MG63 (cell line): ENCODE measurements at regions not wholly inside any gene's neighbourhood (a gene's known extent, or its start where the extent isn't known, plus 50 kb on each side); places are given as distances from the start of the nearest gene placed in this dataset.

Experiments used
- DNase-seq: peaks from one replicate; pipeline ENCODE4 v3.0.0-alpha.2; 2020
- H3K27me3 ChIP-seq: fragments of 250-450 bp; sonication (Bioruptor Pico); 2 replicates; pipeline ENCODE4 v1.5.1; 2020; ENCODE audit warnings: mild to moderate bottlenecking, moderate library complexity
- H3K36me3 ChIP-seq: fragments of 250-450 bp; sonication (Bioruptor Pico); 2 replicates; pipeline ENCODE4 v1.5.1; 2020; ENCODE audit warnings: mild to moderate bottlenecking, moderate library complexity
- H3K4me3 ChIP-seq: fragments of 250-450 bp; sonication (Bioruptor Pico); 2 replicates; pipeline ENCODE4 v1.5.1; 2020; ENCODE audit warnings: mild to moderate bottlenecking, moderate library complexity
- H3K9me3 ChIP-seq: fragments of 250-450 bp; sonication (Bioruptor Pico); 2 replicates; pipeline ENCODE4 v1.5.1; 2020; ENCODE audit warnings: mild to moderate bottlenecking, moderate library complexity

DNA sequence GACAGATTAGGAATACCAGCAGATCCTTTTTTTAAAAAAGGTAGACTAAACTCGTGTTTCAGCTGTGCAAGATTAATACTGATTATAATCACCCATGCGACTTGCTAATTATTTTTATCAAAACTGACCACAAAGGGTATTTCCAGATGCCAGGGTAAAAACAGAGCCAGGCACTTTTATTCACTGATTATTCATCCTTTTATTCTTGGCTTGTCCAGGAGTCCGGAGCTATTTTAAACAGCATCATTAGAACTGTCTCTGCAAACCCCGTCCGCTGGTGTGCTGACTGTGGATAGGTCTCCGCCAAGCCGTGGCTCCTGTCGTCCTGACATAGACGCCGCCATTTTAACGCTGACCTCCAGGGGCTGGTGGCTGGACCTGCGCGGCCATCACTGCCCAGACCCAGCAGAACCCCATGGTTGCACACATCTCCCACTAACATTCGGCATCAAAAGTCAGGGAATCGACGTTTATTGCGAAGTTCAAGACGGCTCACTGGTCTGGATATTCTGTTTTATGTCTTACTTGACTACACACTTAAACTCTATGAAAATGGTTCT is 364.8 kb downstream of the THBS2 start:
- Histone ChIP-seq H3K27me3 (no peaks in the 10 kb centered on the region), H3K4me3 (no peak overlapping the region), H3K36me3 (no peaks in the 10 kb centered on the region), H3K9me3 (no peaks in the 10 kb centered on the region)
- DNase-seq, result no peak

DNA sequence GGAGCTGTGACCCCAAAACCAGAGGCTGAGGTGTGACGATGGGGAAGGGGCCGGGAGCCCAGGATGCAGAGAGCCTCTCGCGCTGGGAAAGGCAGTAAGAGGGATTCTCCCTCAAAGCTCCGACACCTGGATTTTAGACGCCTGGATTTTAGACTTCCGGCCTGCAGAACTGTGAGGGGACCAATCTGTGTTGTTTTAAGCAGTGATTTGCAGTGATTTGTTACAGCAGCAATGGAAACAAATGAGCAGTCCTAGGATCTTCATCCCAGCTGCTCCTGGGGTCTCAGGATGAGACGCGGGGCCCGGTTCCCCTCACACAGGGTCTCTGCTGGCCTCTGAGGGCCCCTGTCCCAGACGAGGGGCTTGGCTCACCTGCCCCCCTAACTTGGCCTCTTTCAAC is 365.5 kb downstream of the THBS2 start:
- Histone ChIP-seq H3K36me3 (no peaks in the 10 kb centered on the region), H3K4me3 (no peak overlapping the region), H3K27me3 (no peaks in the 10 kb centered on the region), H3K9me3 (no peaks in the 10 kb centered on the region)
- DNase-seq, result no peak

DNA sequence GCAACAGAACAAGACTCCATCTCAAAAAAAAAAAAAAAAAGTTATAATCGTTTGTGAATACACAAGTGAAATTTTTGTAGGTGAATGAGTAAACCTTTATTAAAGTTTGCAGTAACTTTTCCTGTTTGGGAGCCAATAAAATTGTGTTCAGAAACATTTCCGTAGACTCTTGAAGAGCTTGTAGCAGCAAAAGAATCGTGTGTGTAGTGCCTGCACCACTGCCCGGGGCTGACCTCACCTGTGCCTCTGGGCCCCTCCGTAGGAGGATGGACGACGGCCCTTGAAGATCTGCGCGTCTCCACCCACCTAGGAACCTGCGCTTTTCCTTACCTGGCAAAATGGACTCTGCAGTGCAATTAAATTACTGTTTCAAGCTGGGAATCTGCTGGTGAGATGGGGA is 366.0 kb downstream of the THBS2 start:
- Histone ChIP-seq H3K27me3 (no peaks in the 10 kb centered on the region), H3K9me3 (no peaks in the 10 kb centered on the region), H3K4me3 (no peak overlapping the region), H3K36me3 (no peaks in the 10 kb centered on the region)
- DNase-seq, result no peak

DNA sequence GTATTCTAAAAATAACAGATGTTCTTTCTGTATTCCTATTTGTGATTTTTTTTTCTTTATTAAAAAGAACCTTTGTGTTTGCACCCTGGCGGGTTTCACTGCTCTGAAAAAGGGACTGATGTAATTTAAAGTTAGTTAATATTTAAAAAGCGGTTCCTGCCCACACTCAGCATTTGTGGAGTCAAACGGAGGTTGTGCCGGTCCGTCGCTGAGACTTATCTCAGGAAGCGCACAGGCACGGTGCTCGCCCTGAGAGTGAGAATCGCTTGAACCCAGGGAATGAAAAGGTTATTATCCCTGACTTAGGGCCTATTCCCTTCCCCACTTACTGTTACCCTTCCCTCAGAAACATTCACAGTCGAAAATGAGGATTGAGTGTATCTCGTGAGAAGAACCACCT is 366.7 kb downstream of the THBS2 start:
- H3K27me3 ChIP-seq, result no peaks in the 10 kb centered on the region
- no peaks in the 10 kb centered on the region for H3K36me3 ChIP-seq
- H3K9me3 ChIP-seq, result no peaks in the 10 kb centered on the region
- DNase-seq, result no peak
- H3K4me3 ChIP-seq, result no peak overlapping the region

DNA sequence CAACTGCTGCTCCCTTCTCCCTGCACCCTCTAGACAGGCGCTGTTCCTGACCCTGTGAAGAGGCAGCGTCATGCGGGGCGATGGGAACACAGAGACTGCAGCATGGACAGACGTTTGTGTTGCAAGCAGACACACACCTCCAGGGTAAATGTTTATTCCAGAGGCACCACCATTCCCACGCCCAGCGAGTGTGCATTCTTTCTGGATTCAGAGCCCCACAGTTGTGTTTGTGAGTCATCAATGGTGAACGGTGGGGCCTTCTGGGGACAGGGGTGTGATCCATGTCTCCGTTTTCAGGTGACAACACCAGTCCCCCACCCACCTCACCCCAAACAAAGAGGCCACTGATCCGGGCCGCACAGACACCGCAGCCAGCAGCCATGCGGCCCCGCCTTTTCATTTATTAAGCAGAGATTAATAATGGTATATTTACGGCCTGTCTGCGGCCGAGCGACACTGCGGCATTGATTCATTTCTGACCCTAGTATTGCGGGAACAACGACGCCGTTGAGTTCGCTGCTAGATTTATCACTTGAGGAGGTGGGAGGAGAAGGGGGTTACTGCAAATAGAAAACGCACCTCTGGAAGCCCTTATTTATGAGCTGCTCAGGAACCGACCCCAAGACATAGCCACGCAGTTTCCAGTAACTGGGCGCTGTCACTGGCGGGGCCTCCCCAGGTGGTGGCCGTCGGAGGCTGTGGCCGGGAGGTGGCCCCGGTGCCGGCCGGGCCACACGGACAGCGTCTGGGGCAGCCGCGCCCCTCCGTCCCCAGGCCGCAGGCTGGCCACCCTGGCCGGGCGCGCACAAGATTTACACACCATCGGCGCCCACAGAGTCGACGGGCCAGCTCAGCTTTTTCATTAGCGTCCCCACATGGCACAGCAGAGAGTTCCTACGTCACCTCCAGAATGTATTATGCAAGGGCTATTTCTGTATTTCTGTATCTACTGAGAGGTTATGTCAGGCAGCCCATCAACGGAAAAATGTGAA is 367.6 kb downstream of the THBS2 start:
- Histone ChIP-seq H3K4me3 (no peak overlapping the region), H3K9me3 (no peaks in the 10 kb centered on the region), H3K36me3 (no peaks in the 10 kb centered on the region), H3K27me3 (no peaks in the 10 kb centered on the region)
- DNase-seq, result no peak

DNA sequence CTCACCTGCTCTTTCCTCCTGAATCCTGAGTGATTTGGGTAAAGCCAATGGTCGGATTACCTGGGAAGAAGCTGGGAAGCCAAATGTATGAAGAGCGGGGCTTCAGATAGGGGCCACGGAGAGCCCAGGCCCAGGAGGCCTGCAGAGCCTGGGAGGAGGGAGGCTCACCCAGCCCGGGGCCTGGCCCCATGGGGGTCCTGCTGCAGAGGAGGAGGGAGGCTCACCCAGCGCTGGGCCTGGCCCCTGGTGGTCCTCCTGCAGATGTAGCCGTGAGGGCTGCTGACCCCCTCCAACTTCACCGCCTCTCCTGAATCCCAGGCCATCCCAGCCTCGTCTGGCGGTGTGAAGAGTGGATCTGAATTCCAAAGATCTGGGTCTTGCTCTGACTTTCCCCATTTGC is 368.4 kb downstream of the THBS2 start:
- Histone ChIP-seq H3K36me3 (no peaks in the 10 kb centered on the region), H3K4me3 (no peak overlapping the region), H3K9me3 (no peaks in the 10 kb centered on the region), H3K27me3 (no peaks in the 10 kb centered on the region)
- no peak for DNase-seq

DNA sequence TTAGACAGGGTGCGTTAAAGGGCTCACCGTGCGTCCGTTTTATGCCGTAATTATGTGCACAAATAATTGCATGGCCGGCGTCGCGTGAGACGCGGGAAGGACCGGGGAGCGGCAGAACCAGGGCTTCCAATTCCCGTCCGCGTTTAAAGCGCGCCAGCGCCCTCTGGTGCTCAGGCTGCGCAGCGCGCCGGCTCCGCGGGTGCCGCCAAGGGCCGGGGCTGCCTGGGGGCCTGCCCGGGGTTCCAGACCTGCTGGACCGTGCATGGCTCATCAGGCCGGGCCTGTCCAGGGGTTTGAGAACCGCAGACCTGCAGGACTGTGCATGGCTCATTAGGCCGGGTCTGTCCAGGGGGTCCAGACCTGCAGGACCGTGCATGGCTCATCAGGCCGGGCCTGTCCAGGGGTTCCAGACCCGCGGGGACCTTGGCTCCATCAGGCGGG is 369.0 kb downstream of the THBS2 start:
- H3K36me3 ChIP-seq, result no peaks in the 10 kb centered on the region
- H3K27me3 ChIP-seq, result no peaks in the 10 kb centered on the region
- no peaks in the 10 kb centered on the region for H3K9me3 ChIP-seq
- H3K4me3 ChIP-seq, result no peak overlapping the region
- peak; percentile 66 for DNase-seq

DNA sequence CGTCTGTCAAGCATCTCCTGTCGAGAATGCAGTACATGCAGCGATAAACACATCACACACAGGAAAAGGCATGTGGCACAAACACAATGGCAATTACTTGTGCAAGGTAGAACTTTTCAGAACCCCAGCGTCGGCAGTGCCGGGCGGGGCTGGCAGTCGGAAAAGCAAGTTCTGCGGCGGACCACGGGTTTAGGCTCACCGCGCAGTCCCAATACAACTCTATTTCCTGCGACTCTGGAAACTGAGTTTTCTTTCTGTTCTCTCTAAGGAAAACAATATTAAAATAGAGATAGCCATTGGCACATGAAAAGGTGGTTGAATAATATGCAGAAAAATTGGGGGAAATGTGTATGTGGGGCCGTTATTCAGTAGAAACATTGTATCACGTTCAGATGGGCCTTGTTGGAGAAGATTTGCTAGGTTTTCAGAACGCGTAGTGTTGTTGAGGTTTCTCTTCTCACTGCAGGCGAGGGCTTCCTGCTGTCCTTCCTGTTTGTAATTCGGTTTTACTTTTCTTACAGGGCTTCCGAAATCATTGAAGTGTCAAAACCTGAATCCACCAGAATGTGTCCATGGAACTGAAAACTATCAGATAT is 369.5 kb downstream of the THBS2 start:
- no peaks in the 10 kb centered on the region for H3K27me3 ChIP-seq
- H3K36me3 ChIP-seq, result no peaks in the 10 kb centered on the region
- no peak overlapping the region for H3K4me3 ChIP-seq
- H3K9me3 ChIP-seq, result no peaks in the 10 kb centered on the region
- DNase-seq, result no peak

DNA sequence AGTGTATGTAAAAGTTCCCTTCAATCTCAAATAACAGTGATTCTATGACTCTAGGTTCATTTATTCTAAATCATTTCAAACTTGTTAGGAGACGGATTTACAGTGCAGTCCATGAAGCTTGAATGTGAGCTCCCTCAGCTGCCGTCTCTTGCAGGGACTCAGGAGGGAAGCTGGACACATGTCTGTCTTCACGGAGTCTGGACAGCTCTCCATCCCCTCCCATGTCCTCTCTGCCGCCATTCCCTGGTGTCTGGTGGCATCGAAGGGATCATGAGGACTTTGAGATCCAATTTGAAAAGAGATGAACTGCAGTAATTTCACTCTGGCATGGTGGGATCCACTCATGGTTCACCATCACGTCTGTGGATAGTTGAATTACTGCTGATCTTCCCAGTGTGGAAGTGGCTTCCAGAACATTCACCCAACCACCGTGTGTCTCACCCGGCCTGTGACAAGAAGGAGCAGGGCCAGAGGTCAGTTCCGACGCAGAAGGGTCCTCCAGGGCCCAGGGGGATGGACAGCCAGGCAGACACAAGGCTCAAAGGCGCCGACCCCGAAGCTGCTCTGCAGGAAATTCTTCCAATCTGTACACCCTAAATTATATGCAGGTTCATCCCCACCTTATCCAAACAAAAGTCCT is 370.1 kb downstream of the THBS2 start:
- no peak overlapping the region for H3K4me3 ChIP-seq
- H3K36me3 ChIP-seq, result no peaks in the 10 kb centered on the region
- no peak for DNase-seq

DNA sequence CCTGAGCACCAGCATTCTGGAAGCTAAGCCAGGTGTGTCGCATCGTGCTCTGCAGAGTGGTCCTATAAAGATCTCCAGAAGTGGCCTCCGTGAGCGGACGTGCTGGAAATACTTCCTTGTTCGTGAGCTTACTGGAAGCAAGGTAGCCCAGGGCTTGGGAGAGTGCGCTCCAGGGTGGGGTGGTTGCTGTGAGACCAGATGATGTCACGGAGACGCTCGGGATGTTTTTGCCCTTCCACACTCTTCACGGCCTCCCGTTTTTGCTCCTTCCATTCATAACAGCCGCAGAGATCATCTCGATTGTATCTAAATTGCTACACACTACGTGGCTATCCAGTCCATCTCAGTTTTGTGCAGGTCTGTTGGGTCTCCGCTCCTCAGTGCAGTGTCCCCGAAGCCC is 373.4 kb downstream of the THBS2 start:
- no peaks in the 10 kb centered on the region for H3K27me3 ChIP-seq
- no peaks in the 10 kb centered on the region for H3K36me3 ChIP-seq
- DNase-seq, result no peak
- no peak overlapping the region for H3K4me3 ChIP-seq
- H3K9me3 ChIP-seq, result no peaks in the 10 kb centered on the region

More for the DNA sequence above, 370.1 kb downstream of the THBS2 start:
- Histone ChIP-seq H3K9me3 (no peaks in the 10 kb centered on the region), H3K27me3 (no peaks in the 10 kb centered on the region)

DNA sequence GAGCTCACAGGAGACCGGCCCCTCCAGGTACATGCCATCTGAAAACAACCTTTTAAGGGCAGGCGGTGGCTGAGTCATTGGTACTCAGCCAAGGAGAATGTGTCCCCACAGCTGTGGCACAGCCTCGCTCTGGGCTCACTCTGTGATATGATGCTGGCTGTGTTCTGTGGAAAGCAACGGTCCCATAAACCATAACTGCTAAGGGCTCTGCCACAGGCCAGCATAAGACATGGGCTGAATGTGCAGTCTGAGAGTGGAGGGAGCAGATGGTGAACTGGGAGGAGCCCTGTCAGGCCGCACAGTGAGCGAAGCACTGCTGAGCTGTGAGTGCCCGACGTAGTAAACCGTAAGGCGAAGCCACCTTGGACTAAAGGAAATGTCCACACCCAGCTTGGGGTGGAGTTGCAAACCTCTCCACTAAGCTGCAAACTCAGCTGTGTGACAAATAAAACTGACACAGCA is 375.8 kb downstream of the THBS2 start:
- Histone ChIP-seq H3K27me3 (no peaks in the 10 kb centered on the region), H3K36me3 (no peaks in the 10 kb centered on the region), H3K9me3 (no peaks in the 10 kb centered on the region), H3K4me3 (no peak overlapping the region)
- no peak for DNase-seq

DNA sequence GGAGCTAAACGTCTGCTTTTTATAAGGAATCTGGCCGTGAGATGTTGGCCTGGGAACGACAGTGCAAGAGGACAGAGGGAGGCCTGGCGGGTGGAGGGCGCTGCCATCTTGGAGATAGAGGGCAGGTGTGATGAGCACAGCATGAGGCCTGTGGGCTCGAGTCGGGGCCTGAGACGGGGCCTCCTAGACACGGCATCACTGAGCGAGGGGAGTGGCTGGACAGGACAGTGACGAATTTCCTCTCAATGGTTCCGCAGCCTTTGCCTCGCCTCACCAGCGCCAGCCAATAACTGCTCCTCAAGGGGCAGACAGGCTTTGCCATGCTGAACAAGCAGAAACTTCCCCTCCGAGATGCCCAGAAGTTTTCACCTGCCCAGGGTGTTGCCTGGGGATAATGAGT is 376.7 kb downstream of the THBS2 start:
- Histone ChIP-seq H3K9me3 (no peaks in the 10 kb centered on the region), H3K4me3 (no peak overlapping the region), H3K36me3 (no peaks in the 10 kb centered on the region), H3K27me3 (no peaks in the 10 kb centered on the region)
- DNase-seq, result no peak

DNA sequence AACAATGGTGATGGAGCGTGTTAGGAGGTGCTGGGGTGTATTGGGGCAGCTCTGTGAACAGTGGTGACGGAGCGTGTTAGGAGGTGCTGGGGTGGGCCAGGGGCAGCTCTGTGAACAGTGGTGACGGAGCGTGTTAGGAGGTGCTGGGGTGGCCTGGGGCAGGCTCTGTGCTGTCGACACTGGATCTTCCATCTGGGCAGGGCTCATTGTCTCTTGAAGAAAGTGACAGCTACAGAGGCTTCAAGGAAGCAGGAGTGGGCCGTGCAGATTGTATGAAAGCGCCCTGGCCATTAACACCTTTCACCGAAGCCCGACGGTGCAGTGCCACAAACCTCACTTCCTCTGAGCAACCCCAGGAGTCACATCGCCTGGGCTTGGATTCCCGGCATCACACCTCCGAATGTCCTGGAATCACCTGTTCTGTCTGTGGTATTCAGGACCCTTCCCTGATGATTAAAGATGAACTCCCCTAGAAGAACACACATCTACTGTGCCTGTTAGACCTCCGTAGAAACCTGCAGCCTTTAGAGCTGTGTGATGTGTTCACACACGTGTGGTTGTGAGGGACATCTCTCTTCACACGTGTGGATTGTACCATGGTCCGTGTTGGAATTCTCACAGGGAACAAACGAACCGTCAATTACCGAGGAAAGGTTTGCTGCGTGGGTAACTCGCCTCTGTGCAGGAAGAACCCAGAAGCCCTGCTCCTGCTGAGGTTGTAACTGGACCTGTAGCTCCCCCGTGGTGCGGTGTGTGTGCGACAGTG is 377.7 kb downstream of the THBS2 start:
- no peaks in the 10 kb centered on the region for H3K36me3 ChIP-seq
- no peaks in the 10 kb centered on the region for H3K27me3 ChIP-seq
- H3K4me3 ChIP-seq, result no peak overlapping the region
- DNase-seq, result no peak
- H3K9me3 ChIP-seq, result no peaks in the 10 kb centered on the region

DNA sequence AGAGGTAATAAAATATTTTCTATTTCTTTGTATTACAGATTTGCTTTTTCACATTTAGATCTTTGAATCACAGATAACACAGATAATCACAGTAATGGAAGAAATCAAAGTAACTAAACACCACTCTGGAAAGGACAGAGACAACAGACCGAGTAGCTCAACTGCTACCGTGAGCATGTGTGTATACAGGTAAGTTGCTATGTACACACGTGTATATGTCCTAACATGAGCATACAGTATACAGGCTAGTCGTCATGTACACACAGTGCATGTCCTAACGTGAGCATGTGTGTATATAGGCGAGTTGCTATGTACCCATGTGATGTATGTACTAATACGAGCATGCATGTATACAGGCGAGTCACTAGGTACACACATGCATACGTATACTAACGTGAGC is 379.0 kb downstream of the THBS2 start:
- Histone ChIP-seq H3K36me3 (no peaks in the 10 kb centered on the region), H3K27me3 (no peaks in the 10 kb centered on the region), H3K4me3 (no peak overlapping the region), H3K9me3 (no peaks in the 10 kb centered on the region)
- no peak for DNase-seq

DNA sequence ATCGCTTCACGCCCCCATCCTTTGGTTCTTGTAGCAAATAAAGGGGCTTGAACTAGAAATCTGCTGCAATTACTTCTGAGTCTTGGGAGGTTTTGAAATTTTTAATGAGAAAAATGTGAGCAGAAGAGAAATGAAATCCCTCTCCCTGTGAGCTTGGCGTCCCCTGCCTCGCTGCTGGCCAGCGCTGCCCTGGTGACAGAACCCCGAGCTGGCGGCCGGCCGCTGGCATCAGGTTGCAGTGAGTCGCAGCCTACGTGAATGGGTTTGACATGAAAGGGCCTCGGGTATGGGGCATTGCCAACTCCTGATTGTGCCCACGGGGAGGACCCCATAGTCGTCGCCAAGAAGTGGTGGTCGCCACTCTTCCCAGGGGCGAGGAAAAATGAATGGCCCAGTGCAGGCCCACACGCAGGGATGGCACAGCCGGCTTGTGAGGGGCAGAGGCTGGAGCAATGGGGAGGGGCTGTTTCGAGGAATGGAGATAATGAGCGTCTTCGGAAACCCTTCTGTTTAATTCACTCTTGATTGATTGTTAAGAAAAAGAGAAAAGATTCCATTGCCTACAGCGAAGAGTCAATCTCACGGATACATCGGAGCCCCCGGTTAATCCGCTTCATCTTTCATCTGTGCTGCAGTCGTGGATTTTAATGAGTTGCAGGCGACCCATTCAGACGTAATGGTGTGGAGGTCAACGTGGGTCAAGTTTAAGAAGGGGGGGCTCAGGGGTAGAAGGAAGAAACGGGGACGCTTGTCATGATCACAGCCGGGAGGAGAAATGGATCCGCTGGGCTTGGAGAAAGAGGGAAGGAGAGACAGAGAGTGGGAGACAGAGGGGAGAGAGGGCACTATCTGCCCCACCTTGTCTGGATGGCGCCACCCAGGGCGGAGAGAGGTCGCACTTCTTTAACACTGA is 380.1 kb downstream of the THBS2 start:
- Histone ChIP-seq H3K4me3 (no peak overlapping the region), H3K9me3 (no peaks in the 10 kb centered on the region), H3K36me3 (no peaks in the 10 kb centered on the region), H3K27me3 (no peaks in the 10 kb centered on the region)
- DNase-seq, result no peak
